Activated T-cell treated with anti-CD3 and anti-CD28 coated beads, Interleukin-2, amount 50 U/mL, for 24 hours (primary cell): ENCODE measurements at regions not wholly inside any gene's neighbourhood (a gene's known extent, or its start where the extent isn't known, plus 50 kb on each side); places are given as distances from the start of the nearest gene placed in this dataset.

Experiments
- DNase-seq: peaks from one replicate; pipeline ENCODE4 v3.0.0-alpha.2; 2020
- H3K27ac Mint-ChIP-seq: 2 replicates; pipeline ENCODE4 v1.8.0; 2020; ENCODE audit warnings: mild to moderate bottlenecking, mixed read lengths
- H3K27me3 Mint-ChIP-seq: 2 replicates; pipeline ENCODE4 v1.8.0; 2020; ENCODE audit warnings: mixed read lengths
- H3K36me3 Mint-ChIP-seq: 2 replicates; pipeline ENCODE4 v1.8.0; 2020; ENCODE audit warnings: low read depth, mixed read lengths
- H3K4me1 Mint-ChIP-seq: 2 replicates; pipeline ENCODE4 v1.8.0; 2020; ENCODE audit warnings: low read depth, mixed read lengths
- H3K4me3 Mint-ChIP-seq: 2 replicates; pipeline ENCODE4 v1.8.0; 2020; ENCODE audit warnings: mild to moderate bottlenecking, moderate library complexity, mixed read lengths
- H3K9me3 Mint-ChIP-seq: 2 replicates; pipeline ENCODE4 v1.8.0; 2020; ENCODE audit warnings: mixed read lengths

DNA sequence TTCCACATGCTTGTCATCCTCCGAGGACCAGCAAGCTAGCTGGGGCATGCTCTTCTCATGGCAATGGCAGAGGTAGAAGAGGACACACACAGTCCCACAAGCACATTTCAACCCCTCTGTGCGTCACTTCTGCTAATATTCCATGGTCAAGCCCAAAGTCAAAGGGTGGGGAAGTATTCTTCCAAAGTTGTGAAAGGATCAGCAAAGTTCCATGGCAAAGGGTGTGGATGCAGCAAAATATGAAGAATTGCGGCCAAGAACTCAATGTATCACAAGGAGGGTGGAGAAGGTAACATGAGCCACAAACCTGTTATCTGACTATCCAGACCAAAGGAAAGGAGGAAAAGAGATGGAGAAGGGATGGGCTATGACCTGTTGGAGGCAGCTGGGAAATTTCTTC, 71.2 kb upstream of the SNRK start:
- DNase-seq, result no peak
- Mint-ChIP-seq H3K27me3 (no peaks in the 10 kb centered on the region), H3K4me1 (peaks cover 39% of the 10 kb centered on the region), H3K4me3 (no peak overlapping the region), H3K36me3 (no peaks in the 10 kb centered on the region), H3K9me3 (no peaks in the 10 kb centered on the region), H3K27ac (no peak overlapping the region)

DNA sequence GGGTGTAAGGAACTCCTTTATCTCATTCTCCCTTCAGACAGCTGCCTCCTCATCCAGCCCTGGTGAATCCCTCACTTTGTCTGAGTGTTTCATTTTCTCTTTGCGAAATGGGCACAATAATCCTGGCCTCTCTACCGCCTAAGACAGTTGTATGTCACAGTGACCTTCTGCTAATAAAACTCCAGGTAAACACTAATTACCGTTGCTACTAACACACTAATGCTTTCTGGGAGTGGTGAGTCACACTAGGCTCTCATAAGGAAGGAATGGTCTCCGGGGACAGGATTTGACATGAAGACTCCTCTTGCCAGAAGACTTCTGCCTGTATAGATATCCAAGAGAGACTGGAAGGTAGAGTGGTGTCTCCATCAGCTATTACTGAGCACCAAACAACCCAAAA, 71.7 kb upstream of the SNRK start:
- Mint-ChIP-seq H3K4me3 (no peak overlapping the region), H3K36me3 (no peaks in the 10 kb centered on the region), H3K27me3 (no peaks in the 10 kb centered on the region), H3K27ac (no peak overlapping the region), H3K4me1 (peaks cover 38% of the 10 kb centered on the region), H3K9me3 (no peaks in the 10 kb centered on the region)
- no peak for DNase-seq

DNA sequence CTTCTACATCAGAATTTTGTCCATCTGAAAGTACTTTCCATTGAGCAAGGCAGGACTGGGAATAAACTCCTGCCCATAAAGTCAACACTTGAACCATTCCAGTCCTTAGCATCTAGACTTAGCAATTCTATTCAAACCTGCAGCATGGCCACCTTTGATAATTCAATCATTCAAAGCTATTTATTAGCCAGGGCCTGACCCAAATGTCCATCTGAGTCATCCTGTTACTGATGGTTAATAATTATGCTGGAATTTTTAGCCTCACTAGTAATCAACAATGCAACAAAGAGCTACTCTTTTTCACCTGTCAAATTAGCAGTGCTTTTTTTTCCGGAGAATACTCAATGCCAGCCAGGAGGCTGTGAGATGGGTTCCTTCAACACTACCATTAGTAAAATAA, 72.7 kb upstream of the SNRK start:
- Mint-ChIP-seq H3K4me1 (peaks cover 32% of the 10 kb centered on the region), H3K27me3 (no peaks in the 10 kb centered on the region), H3K36me3 (no peaks in the 10 kb centered on the region), H3K9me3 (no peaks in the 10 kb centered on the region), H3K4me3 (no peak overlapping the region), H3K27ac (no peak overlapping the region)
- no peak for DNase-seq

DNA sequence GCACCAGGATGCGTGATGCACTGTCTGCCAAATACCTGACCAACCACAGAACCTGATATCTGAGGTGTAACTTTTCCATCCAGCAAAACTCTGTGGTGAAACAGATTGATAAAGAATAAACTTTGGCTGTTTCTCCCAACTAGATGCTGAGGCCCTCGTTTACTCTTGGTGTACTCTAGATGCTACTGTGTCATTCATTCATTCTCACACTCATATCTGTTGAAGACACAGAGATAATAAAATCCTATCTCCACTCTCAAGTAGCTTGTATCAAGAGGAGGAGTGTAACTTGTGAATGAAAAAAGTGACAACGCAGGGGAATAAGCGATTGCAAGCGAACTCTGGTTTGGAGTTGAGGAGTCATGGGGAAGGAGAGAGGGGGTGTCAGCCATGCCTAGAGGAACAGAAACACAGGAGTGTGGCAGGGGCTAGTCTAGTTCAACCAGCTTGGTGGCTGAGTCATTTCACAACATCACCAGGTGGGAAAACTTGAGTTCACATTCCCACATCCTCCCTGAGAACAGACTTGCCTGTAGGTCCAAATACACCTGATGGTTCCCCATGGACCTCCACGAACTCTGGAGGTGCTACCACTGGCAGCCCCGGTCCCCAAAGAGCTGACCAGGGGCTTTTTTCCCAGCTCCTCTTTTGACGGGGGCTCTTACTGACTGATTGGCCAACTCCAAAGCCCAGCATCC, 73.3 kb upstream of the SNRK start:
- DNase-seq, result no peak
- Mint-ChIP-seq H3K4me3 (no peak overlapping the region), H3K27me3 (no peaks in the 10 kb centered on the region), H3K36me3 (no peaks in the 10 kb centered on the region), H3K4me1 (peaks cover 27% of the 10 kb centered on the region), H3K27ac (no peak overlapping the region), H3K9me3 (no peaks in the 10 kb centered on the region)

DNA sequence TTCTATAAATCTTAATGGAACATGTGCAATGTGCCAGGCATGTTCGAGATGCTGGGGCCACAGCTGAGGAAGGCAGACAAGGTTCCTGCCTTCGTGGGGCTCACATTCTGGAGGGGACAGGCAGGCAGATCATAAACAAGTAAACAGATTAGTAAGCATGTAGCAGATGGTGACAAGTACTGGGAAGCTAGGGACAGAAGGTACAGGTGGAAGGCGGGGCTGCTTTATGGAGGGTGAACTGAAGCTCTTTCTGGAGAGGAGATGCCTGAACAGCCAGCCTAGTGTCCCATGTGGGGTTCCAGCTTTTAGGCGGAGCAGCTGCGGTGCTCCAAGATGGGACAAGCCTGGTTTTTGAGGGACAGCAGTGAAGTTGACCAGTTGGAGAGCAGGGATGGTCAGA, 74.7 kb upstream of the SNRK start:
- Mint-ChIP-seq H3K27ac (no peak overlapping the region), H3K9me3 (no peaks in the 10 kb centered on the region)

DNA sequence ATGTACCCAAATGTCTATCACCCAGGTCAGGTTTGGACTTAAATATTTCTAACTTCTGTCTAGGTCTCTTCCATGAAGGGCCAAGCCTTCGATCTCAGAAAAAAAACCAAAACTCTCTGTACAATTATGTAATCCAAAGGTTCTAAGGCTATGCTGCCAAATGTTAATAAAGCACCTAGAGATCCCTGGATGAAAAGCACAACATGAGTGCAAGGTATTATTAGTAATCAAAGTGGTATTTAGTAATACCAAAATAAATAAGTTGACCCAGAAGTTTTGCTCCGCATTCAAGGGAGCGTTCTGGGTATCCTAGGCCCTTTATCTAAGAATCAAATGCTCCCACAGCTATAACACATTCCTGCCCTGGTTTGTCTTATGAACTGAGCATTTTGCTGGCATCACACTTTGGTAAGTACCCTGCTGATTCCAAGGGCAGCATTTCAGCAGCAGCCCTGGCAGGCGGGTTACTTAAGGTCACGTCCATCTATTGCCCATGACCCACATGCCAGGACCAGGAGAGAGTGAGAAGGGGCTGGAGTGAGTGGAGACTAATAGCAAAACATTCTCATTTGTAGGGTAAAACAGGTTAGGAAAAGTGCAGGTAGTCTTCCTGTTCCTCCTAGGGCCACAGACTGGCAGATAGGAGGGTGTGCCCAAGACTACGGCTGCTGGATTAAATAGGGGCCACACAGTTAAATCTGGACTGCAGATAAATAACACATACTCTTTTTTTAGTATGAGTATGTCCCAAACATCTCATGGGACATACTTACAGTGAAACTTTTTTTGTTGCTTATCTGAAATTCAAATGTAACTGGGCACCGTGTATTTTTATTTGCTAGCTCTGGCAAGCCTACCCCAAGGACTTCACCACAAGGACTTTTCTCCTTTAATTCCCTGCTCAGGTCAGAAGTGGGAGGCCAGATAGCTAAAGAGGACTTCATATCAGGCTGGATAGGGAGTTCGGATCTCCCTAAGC, 76.0 kb upstream of the SNRK start:
- H3K9me3 Mint-ChIP-seq, result no peaks in the 10 kb centered on the region
- H3K36me3 Mint-ChIP-seq, result no peaks in the 10 kb centered on the region
- DNase-seq, result no peak
- H3K27ac Mint-ChIP-seq, result no peak overlapping the region
- no peaks in the 10 kb centered on the region for H3K27me3 Mint-ChIP-seq
- H3K4me1 Mint-ChIP-seq, result peaks cover 4% of the 10 kb centered on the region
- H3K4me3 Mint-ChIP-seq, result no peak overlapping the region

More for the DNA sequence above, 74.7 kb upstream of the SNRK start:
- H3K36me3 Mint-ChIP-seq, result no peaks in the 10 kb centered on the region
- no peak overlapping the region for H3K4me3 Mint-ChIP-seq
- no peaks in the 10 kb centered on the region for H3K27me3 Mint-ChIP-seq
- H3K4me1 Mint-ChIP-seq, result peaks cover 14% of the 10 kb centered on the region
- DNase-seq, result no peak

DNA sequence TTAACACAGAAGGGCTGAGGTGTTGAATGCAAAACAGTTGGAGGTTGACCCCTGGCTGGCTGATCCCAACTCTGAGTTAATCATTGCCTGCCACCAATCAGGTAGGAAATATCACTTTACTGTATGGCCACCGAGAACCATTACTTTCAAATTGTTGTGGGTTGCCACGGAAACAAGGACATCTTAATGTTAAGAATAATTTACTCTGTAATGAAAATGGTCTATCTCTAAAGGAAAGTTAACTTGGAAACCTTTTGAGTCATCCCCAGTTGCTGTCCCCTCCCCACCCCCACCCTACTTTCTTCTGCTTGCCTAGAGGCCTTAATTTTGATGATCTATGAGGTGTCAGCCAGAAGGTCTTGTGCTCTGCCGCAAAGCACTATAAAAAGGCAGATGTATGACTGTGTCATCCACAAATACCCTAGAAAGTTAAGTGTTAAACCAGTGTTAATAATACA, 78.7 kb upstream of the SNRK start:
- Mint-ChIP-seq H3K36me3 (no peaks in the 10 kb centered on the region), H3K4me1 (no peaks in the 10 kb centered on the region), H3K27ac (no peak overlapping the region), H3K27me3 (no peaks in the 10 kb centered on the region), H3K4me3 (no peak overlapping the region), H3K9me3 (no peaks in the 10 kb centered on the region)
- no peak for DNase-seq

DNA sequence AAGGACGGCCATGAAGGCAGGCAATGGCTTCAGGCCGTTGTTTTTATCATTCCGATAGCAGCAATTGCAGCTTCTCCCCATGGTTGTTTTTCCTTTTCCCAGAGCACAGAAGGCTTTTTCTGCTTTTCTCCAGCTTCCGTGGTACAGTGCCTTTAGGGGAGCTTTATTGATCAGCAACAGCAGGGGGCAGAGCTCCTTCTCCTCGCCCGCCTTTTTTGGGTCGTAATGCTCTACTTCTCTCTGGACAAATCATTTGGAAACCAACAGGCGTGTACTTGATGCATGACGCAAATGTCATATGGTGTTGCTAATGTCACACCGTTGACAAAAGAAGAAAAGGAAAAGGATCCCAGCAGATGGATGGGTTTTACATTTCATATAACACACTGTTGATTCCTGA, 79.7 kb upstream of the SNRK start:
- Mint-ChIP-seq H3K27me3 (no peaks in the 10 kb centered on the region), H3K4me3 (no peak overlapping the region), H3K9me3 (no peaks in the 10 kb centered on the region), H3K36me3 (no peaks in the 10 kb centered on the region), H3K27ac (no peak overlapping the region), H3K4me1 (no peaks in the 10 kb centered on the region)
- no peak for DNase-seq

DNA sequence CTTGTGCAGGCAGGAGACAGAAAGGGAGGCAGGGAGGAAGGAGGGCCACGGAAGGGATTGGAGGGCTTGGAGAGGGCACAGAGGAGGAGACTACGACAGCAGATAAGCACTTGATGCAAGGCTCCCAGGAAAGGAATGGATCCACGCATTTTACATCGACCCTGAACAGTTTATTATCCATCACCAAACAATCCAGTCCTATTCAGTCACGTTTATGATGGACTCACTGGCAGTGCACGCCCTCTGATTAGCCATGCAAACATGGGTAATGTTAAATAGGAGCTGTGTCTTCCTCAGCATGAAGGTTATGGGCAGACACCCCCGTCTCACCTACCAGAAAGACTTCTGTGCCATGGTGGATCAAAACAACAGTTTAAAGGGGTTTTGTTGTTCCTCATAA, 80.2 kb upstream of the SNRK start:
- H3K4me3 Mint-ChIP-seq, result no peak overlapping the region
- no peaks in the 10 kb centered on the region for H3K27me3 Mint-ChIP-seq
- DNase-seq, result no peak
- no peaks in the 10 kb centered on the region for H3K36me3 Mint-ChIP-seq
- H3K9me3 Mint-ChIP-seq, result no peaks in the 10 kb centered on the region
- no peak overlapping the region for H3K27ac Mint-ChIP-seq
- peaks cover 4% of the 10 kb centered on the region for H3K4me1 Mint-ChIP-seq

DNA sequence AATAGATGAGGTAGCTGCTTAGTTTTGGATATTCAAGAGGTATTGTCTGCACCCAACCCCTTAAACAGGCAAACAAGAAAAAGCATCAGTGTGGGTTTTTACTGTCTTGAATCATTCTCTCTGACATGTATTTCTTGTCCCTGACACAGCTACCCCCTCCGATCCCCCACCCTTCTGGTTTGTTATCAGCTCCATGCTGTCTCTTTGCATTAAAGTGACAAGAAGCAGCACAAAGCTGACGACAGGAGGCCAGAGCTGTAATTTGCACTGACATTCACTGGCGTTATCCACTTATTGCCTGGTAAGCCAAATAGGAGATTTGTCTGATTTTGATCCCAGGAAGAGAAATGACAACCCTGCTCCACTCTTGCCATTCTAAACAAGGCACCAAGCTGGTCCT, 83.3 kb upstream of the SNRK start:
- no peak for DNase-seq
- H3K36me3 Mint-ChIP-seq, result no peaks in the 10 kb centered on the region
- no peaks in the 10 kb centered on the region for H3K27me3 Mint-ChIP-seq

DNA sequence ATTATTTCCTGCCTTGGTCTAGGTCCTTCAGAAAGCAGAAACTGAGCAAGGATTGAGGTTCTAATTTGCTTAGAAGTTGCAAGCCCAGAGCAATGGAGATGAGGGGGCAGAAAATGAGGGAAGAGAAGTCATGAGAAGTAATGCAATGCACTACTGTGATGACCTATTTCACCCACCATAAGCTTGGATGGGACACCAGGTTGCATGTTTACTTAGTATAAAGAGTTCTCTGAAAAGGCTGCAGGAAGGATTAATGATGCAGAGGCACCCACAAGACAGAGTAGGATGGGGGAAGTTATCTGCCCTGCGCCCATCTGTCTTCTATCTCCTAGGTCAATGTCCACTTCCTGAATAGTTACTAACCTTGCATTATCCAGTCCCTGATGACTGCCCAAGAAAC, 84.8 kb upstream of the SNRK start:
- no peak for DNase-seq
- no peaks in the 10 kb centered on the region for H3K27me3 Mint-ChIP-seq
- peaks cover 33% of the 10 kb centered on the region for H3K4me1 Mint-ChIP-seq
- no peaks in the 10 kb centered on the region for H3K36me3 Mint-ChIP-seq
- H3K9me3 Mint-ChIP-seq, result no peaks in the 10 kb centered on the region
- no peak overlapping the region for H3K27ac Mint-ChIP-seq
- no peak overlapping the region for H3K4me3 Mint-ChIP-seq

More for the DNA sequence above, 83.3 kb upstream of the SNRK start:
- H3K9me3 Mint-ChIP-seq, result no peaks in the 10 kb centered on the region
- H3K4me3 Mint-ChIP-seq, result no peak overlapping the region
- no peak overlapping the region for H3K27ac Mint-ChIP-seq
- H3K4me1 Mint-ChIP-seq, result peaks cover 24% of the 10 kb centered on the region

DNA sequence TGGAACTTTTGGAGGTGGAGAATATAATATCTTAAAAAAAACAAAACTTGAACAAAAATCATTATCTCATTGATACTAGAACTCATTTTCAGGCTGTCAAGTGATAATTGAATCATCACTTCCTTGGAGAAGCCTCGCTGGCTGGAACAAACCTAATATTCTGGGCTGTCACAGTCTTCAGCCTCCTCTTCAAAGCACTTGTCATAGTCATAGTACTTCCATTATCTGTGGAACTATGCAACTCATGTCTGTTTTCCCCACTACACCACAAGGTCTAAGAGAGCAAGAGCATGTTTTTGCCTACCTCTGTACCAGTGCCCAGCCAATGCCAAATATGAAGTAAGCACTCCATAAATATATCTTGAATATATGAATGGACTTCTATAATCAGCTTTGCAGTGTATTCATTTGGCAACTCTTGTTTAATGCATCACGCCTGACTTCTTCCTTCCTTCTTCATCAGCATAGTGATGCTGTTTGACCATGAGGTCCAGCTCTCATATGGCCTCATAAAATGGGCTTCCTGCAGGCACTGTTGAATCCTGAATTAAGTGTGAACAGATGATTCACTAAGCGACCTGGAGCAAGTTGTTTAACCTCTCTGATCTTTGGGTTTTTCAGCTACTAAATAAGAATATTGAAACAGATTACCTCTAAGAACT, 86.6 kb upstream of the SNRK start:
- peaks cover 51% of the 10 kb centered on the region for H3K4me1 Mint-ChIP-seq
- no peaks in the 10 kb centered on the region for H3K9me3 Mint-ChIP-seq
- no peaks in the 10 kb centered on the region for H3K27me3 Mint-ChIP-seq
- no peak overlapping the region for H3K27ac Mint-ChIP-seq
- no peaks in the 10 kb centered on the region for H3K36me3 Mint-ChIP-seq
- DNase-seq, result no peak
- no peak overlapping the region for H3K4me3 Mint-ChIP-seq

DNA sequence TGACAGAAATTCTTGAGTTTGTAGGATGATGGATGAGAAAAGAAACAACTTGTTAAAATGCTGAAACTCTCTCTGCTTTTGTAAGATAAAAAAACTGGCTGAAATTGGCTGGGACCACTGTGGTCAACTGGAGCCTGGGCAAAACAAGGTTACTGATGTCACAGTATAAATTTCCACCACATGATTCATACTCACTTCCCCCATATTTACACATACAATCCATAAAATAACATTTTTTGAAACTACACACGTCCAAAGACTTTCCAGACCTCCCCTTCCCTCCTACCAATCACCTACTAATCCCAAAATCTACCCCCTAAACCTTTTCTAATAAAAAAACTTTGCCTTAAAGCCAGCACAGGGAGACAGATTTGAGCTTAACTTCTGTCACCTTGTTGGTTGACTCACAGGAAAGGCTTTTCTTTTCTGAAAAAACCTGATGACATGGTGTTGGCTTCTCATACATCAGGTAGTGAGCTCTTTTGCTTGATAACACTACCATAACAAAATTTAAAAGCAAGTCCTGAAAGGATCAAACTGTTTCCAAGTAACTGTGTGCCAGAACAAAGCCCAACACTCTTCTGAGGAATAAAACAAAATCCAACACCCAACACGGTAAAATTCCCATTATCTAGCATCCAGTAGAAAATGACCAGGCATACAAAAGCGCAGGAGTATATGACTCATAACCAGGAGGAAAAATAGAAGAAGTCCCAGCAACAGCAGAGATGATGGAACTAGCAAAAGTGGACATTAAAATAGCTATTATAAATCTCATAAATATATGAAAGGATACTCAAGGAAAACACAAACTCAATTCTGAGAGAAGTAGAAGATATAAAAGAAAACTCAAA, 87.3 kb upstream of the SNRK start:
- no peak overlapping the region for H3K4me3 Mint-ChIP-seq
- peak overlapping the region; percentile 29 for H3K27ac Mint-ChIP-seq
- H3K36me3 Mint-ChIP-seq, result no peaks in the 10 kb centered on the region
- no peak for DNase-seq
- H3K4me1 Mint-ChIP-seq, result peaks cover 59% of the 10 kb centered on the region
- no peaks in the 10 kb centered on the region for H3K9me3 Mint-ChIP-seq
- H3K27me3 Mint-ChIP-seq, result no peaks in the 10 kb centered on the region

DNA sequence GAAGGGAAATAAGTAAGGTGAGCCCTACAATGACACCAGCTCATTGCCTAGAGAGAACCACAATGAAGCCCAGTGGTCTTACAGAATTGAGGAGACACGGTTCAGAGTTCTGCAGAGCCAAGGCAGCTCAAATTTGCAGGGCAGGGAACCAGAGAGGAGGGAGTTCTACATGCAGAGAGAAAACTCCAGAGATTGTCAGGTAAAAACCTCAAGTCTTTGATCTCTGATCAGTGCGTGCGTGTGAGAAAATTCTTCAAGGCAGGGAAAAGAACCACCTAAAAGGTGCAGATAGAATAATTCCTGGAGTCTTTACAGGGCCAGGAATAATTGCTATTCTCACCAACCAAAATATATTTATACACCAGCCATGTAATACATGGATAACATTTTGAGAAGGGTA, 88.0 kb upstream of the SNRK start:
- no peak overlapping the region for H3K27ac Mint-ChIP-seq

More for the DNA sequence above, 88.0 kb upstream of the SNRK start:
- H3K36me3 Mint-ChIP-seq, result no peaks in the 10 kb centered on the region
- no peak overlapping the region for H3K4me3 Mint-ChIP-seq
- H3K4me1 Mint-ChIP-seq, result peaks cover 65% of the 10 kb centered on the region
- no peaks in the 10 kb centered on the region for H3K27me3 Mint-ChIP-seq
- DNase-seq, result no peak
- no peaks in the 10 kb centered on the region for H3K9me3 Mint-ChIP-seq
